Stimulated activated naive B cell treated with anti-CD40 and anti-IgM and Interleukin-4, amounts not matched to agents 10 μg/mL and 1 μg/mL and 100 μg/mL, for 72 hours (primary cell): ENCODE measurements at regions not wholly inside any gene's neighbourhood (a gene's known extent, or its start where the extent isn't known, plus 50 kb on each side); places are given as distances from the start of the nearest gene placed in this dataset.
"Not testable (repeated sequence)": the region's sequence is repeated elsewhere in the genome, so short reads cannot be mapped to it uniquely, and the experiment has no call there.

ENCODE experiments used
- ATAC-seq, 2 donors: fragments of 150-1000 bp; cut with Tn5 transposase; replicated peaks; 2 replicates each; pipeline ENCODE4 v1.10.0; 2021; ENCODE audit warnings: moderate library complexity in 1 of 2
- DNase-seq: peaks from one replicate; pipeline ENCODE4 v3.0.0; 2021
- H3K27ac Mint-ChIP-seq: one replicate; pipeline ENCODE4 v1.8.0; 2022; ENCODE audit warnings: mild to moderate bottlenecking, mixed read lengths
- H3K27me3 Mint-ChIP-seq, 2 donors: one replicate each; pipeline ENCODE4 v1.8.0; 2022; ENCODE audit warnings: mixed read lengths in 2 of 2
- H3K36me3 Mint-ChIP-seq, 2 donors: one replicate each; pipeline ENCODE4 v1.8.0; 2022; ENCODE audit warnings: mixed read lengths in 2 of 2, mild to moderate bottlenecking in 1 of 2
- H3K4me1 Mint-ChIP-seq, 2 donors: one replicate each; pipeline ENCODE4 v1.8.0; 2022; ENCODE audit warnings: mixed read lengths in 2 of 2, mild to moderate bottlenecking in 1 of 2
- H3K4me3 Mint-ChIP-seq, 2 donors: one replicate each; pipeline ENCODE4 v1.8.0; 2022; ENCODE audit warnings: mild to moderate bottlenecking in 2 of 2, mixed read lengths in 2 of 2, moderate library complexity in 1 of 2
- H3K9me3 Mint-ChIP-seq, 2 donors: one replicate each; pipeline ENCODE4 v1.8.0; 2022; ENCODE audit warnings: mixed read lengths in 2 of 2, mild to moderate bottlenecking in 1 of 2

DNA sequence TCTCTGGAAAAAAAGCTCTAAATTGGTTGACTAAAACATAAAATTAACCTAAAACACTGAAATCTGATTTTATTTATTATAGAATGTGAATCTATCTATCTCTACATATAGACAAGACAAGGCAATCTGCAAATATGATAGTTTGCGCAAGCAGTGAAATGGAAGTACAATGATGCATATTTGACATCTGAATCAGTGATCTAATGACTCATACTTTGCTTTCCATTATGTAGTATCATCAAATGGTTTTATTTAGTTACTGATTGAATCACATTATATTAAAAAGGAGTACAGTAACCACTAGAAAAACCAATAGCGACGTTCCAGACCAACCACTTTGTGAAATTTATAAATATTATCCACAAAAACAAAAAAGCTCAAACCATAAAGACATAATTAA lies 1969.3 kb downstream of the PCDH7 start:
- H3K36me3 Mint-ChIP-seq, result no peaks in the 10 kb centered on the region
- H3K9me3 Mint-ChIP-seq, result peaks cover 0 to 4% of the 10 kb centered on the region in 2 donors
- H3K27ac Mint-ChIP-seq, result no peak overlapping the region
- no peaks in the 10 kb centered on the region for H3K4me1 Mint-ChIP-seq
- H3K27me3 Mint-ChIP-seq, result no peaks in the 10 kb centered on the region
- no peak overlapping the region for H3K4me3 Mint-ChIP-seq
- DNase-seq (no peak), ATAC-seq (no peak)

DNA sequence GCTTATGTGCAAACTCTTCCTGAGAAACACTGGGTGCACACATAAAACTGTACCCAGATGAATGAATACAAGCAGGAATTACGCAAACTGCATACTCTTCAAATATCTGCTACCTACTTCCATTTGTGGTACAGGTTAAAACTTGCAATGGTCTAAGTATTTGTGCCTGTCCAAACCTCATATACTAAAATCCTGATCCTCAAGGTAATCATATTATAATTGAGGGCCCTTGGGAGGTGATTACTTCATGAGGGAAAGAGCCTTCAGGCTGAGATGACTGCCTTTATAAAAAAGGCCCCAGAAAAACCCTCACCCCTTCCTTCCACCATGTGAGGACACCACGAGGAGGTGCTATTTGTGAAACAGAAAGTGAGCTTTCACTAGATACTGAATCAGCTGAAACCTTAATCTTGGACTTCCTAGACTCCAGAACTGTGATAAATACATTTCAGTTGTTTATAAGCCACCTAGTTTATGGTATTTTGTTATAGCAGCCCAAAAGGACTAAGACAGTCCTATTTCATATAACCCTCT lies 1977.2 kb downstream of the PCDH7 start:
- H3K4me3 Mint-ChIP-seq, result no peak overlapping the region
- ATAC-seq (no peak), DNase-seq (no peak)
- H3K9me3 Mint-ChIP-seq, result peaks cover 4 to 7% of the 10 kb centered on the region in 2 donors
- no peaks in the 10 kb centered on the region for H3K27me3 Mint-ChIP-seq
- H3K4me1 Mint-ChIP-seq, result no peaks in the 10 kb centered on the region
- H3K36me3 Mint-ChIP-seq, result no peaks in the 10 kb centered on the region
- no peak overlapping the region for H3K27ac Mint-ChIP-seq

DNA sequence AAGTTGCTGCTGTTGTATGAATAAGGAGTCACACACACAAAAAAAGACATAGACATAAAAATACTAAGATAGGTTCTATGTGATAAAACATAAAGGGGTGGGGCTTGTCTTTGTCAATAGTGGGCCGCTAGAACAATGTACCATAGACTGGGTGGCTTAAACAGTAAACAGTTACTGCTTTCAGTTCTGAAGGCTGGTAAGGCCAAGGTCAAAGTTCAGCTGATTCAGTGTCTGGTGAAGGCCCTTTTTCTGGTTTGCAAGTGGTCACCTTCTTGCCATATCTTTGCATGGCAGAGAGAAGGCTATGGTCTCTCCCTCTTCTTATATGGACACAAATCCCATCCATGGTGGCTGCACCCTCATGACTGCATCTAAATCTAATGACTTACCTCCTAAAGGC lies 1980.7 kb downstream of the PCDH7 start:
- DNase-seq (no peak), ATAC-seq (no peak)
- Mint-ChIP-seq H3K27ac (no peak overlapping the region), H3K4me1 (no peaks in the 10 kb centered on the region), H3K4me3 (no peak overlapping the region), H3K27me3 (no peaks in the 10 kb centered on the region), H3K9me3 (peaks cover 0 to 2% of the 10 kb centered on the region in 2 donors), H3K36me3 (no peaks in the 10 kb centered on the region)

DNA sequence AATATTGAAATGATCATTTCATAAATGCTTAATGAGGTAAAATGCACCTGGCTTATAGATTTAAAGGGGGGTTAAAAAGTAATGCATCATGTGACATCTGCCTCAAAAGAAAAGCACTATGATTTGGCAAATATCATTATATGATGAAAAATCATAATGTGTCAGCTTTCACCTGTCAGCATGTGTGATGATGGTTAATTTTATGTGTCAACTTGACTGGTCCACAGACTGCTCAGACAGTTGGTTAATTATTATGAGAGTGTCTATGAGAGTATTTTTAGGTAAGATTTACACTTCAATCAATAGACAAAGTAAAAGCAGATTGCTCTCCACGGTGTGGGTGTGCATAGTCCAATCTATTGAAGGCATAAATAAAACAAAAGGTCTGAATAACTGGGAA lies 1986.7 kb downstream of the PCDH7 start:
- no peak overlapping the region for H3K27ac Mint-ChIP-seq
- no peaks in the 10 kb centered on the region for H3K27me3 Mint-ChIP-seq
- H3K9me3 Mint-ChIP-seq, result peaks cover 4 to 8% of the 10 kb centered on the region in 2 donors
- no peaks in the 10 kb centered on the region for H3K4me1 Mint-ChIP-seq
- DNase-seq (no peak), ATAC-seq (no peak)
- H3K4me3 Mint-ChIP-seq, result no peak overlapping the region
- no peaks in the 10 kb centered on the region for H3K36me3 Mint-ChIP-seq

DNA sequence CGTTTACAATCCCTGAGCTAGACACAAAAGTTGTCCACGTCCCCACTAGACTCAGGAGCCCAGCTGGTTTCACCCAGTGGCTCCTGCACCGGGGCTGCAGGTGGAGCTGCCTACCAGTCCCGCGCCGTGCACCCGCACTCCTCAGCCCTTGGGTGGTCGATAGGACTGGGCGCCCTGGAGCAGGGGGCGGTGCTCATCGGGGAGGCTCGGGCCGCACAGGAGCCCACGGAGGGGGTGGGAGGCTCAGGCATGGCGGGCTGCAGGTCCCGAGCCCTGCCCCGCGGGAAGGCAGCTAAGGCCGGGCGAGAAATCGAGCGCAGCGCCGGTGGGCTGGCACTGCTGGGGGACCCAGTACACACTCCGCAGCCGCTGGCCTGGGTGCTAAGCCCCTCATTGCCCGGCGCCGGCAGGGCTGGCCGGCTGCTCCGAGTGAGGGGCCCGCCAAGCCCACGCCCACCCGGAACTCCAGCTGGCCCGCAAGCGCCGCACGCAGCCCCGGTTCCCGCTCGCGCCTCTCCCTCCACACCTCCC lies 1996.0 kb downstream of the PCDH7 start:
- H3K27ac Mint-ChIP-seq, ATAC-seq, H3K9me3 Mint-ChIP-seq, H3K4me3 Mint-ChIP-seq, DNase-seq, H3K4me1 Mint-ChIP-seq, H3K27me3 Mint-ChIP-seq, H3K36me3 Mint-ChIP-seq: not testable (repeated sequence)

DNA sequence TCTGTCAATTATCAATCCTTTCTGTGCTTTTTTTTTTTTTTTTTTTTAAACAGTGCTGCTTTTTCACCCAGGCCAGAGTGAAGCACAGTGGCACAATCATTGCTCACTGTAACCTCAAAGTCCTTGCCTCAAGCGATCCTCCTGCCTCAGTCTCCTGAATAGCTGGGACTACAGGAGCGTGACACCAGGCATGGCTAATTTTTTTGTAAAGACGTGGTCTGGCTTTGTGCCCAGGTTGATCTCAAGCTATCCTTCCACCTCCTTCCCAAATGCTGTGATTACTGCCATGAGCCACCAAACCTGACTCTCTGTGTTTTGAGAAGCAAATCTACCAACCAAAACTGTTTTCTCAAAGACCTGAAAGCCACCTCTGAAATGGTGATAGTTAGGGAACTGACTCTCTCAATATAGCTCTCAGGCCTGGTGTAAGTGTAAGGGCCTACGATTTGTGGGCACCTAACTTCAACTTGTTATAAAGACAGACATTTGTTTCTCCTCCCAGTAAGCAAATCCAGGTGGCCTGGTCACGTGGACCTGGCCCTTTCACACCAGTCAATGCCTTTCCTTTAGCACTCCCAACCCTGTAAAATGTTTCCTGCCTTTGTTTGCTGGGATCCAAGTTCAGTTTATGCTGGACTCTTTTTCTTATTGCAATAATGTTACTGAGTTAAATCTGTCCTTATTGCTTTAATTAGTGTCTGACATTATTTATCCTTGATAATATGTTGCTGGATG lies 2015.9 kb downstream of the PCDH7 start:
- DNase-seq, result no peak
- no peak for ATAC-seq
- no peak overlapping the region for H3K4me3 Mint-ChIP-seq

DNA sequence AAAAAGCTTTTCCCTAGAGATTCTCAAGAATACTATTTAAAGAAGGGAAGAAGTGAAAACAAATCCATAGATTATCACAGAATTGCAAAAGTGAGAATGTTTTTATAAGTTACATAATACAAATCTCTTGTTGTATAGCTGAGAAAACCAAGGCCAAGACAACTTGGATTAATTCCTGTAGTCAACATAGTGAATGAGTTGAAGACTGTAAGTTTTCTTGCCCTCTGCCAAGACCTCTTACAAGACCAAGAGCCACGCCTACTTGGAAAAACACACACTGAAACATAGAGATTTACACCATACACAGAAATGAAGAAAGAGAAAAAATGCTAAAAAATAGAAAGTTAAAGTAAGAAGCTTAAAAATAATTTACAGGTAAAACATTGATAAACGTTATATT lies 2024.0 kb downstream of the PCDH7 start:
- Mint-ChIP-seq H3K36me3 (no peaks in the 10 kb centered on the region), H3K27me3 (no peaks in the 10 kb centered on the region), H3K4me1 (no peaks in the 10 kb centered on the region), H3K4me3 (no peak overlapping the region), H3K9me3 (no peaks in the 10 kb centered on the region), H3K27ac (no peak overlapping the region)
- no peak for DNase-seq
- ATAC-seq, result no peak

More for the DNA sequence above, 2015.9 kb downstream of the PCDH7 start:
- no peaks in the 10 kb centered on the region for H3K36me3 Mint-ChIP-seq
- peaks cover 2 to 3% of the 10 kb centered on the region in 2 donors for H3K9me3 Mint-ChIP-seq
- no peak overlapping the region for H3K27ac Mint-ChIP-seq
- no peaks in the 10 kb centered on the region for H3K4me1 Mint-ChIP-seq
- H3K27me3 Mint-ChIP-seq, result no peaks in the 10 kb centered on the region

DNA sequence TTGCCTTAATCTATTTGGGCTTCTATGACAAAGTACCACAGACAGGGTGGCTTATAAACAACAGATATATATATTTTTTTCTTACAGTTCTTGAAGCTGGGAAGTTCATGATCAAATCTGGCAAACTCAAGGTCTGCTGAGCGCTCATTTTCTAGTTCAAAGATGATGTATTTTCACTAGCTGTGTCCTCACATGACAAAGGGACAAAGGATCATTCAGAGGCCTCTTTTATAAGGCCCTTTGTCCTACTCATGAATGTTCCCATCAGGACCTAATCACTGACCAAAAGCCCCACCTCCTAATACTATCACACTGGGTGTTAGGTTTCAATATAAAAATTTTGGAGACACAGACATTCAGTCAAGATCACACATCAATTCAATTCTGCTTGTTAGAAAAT lies 2025.2 kb downstream of the PCDH7 start:
- H3K9me3 Mint-ChIP-seq, result no peaks in the 10 kb centered on the region
- ATAC-seq, result no peak
- H3K4me3 Mint-ChIP-seq, result no peak overlapping the region
- no peak for DNase-seq
- no peaks in the 10 kb centered on the region for H3K36me3 Mint-ChIP-seq
- no peaks in the 10 kb centered on the region for H3K27me3 Mint-ChIP-seq
- no peak overlapping the region for H3K27ac Mint-ChIP-seq
- no peaks in the 10 kb centered on the region for H3K4me1 Mint-ChIP-seq

DNA sequence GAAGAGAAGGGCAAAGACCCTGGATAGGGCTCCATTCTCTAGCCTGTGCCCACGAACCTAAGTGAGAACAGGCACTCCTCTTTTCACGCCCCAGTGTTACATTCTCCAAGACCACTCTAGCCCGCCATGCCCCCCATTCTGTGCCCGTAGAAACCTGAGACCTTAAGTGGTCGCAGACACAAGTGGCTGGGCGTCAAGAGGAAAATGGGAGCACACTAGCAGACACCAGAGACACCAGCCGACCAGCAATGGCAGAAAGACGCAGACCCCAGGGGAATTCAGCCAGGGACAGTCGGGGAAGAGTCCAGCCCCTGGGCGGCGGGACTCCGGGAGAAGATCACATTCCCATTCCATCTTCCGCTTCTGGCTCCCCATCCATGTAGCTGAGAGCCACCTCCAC lies 2027.9 kb downstream of the PCDH7 start:
- ATAC-seq, result no peak
- Mint-ChIP-seq H3K27me3 (no peaks in the 10 kb centered on the region), H3K4me1 (no peaks in the 10 kb centered on the region), H3K27ac (no peak overlapping the region), H3K36me3 (no peaks in the 10 kb centered on the region), H3K9me3 (no peaks in the 10 kb centered on the region), H3K4me3 (no peak overlapping the region)
- DNase-seq, result no peak

DNA sequence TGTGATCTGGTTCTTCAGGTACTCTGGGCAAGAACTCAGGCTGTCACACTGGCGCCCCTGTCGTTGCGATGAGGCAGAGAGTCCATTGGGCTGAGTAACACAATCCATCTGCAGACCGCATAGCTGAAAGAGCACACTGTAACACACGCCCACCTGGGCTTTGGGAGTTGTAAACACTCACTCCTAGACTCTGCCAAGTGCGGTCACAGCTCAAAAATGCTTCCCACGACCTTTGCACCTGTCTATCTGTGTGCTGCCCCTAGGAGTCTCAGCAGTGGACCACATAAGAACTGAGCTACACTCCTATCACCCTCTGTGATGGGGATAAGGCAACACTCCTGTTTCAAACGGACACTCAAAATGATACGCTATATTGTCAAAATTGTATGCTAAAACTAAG lies 2028.3 kb downstream of the PCDH7 start:
- no peaks in the 10 kb centered on the region for H3K36me3 Mint-ChIP-seq
- H3K27me3 Mint-ChIP-seq, result no peaks in the 10 kb centered on the region
- no peak for DNase-seq
- H3K4me3 Mint-ChIP-seq, result no peak overlapping the region
- no peaks in the 10 kb centered on the region for H3K9me3 Mint-ChIP-seq
- H3K4me1 Mint-ChIP-seq, result no peaks in the 10 kb centered on the region
- no peak for ATAC-seq
- no peak overlapping the region for H3K27ac Mint-ChIP-seq

DNA sequence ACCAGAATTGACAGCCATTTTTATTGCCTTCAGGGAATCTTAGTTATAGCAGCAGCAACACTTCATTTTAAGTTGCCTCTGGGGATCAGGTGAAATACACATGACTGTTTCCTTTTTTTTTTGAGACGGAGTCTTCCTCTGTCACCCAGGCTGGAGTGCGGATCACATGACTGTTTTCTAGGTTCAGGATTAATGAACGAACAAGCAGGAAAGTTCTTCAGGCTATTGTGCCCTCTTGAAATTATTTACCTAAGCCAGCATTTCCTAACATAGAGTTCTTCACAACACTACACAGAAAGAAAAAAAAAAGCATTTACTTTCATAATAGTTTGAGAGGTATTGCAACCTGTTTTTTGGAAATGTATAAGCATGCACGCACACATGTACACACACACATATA lies 2032.8 kb downstream of the PCDH7 start:
- Mint-ChIP-seq H3K4me1 (no peaks in the 10 kb centered on the region), H3K9me3 (peaks cover 0 to 4% of the 10 kb centered on the region in 2 donors), H3K27ac (no peak overlapping the region), H3K36me3 (no peaks in the 10 kb centered on the region), H3K27me3 (no peaks in the 10 kb centered on the region), H3K4me3 (no peak overlapping the region)
- no peak for ATAC-seq
- no peak for DNase-seq

DNA sequence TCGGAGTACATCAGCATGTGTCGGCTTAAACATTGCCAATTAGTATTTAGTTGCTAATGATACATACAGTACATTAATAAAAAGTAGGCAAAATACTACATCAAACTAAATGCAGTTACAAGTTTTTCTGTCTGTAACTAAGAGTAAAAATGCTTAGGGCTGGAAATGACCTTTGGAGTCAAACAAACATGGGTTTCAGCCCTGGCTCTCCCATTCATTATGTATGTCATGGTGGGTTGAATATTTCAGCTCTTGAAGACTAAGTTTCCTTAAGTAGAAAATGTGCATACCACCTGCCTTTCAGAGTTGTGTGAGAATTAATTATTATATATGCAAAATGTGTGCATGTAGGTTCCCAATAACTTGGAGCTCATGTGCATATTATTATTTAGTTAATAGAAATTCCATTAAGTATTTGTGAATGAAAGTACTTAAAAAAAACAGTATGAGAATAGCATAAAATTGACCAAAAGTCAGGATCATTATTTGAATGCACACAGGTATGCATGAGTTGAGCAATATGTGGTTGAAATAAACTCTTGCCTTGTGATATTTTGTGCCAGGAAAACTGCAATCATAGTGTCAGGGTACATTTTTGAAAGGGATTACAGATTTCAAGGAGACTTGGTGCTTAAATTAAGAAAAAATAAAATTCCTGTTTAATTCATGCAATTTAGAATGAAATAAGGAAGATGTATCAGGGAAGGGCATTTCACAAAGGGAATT lies 2048.7 kb downstream of the PCDH7 start:
- DNase-seq (no peak), ATAC-seq (no peak)
- Mint-ChIP-seq H3K27me3 (no peaks in the 10 kb centered on the region), H3K4me1 (no peaks in the 10 kb centered on the region), H3K27ac (no peak overlapping the region), H3K9me3 (peaks cover 0 to 4% of the 10 kb centered on the region in 2 donors), H3K4me3 (no peak overlapping the region), H3K36me3 (no peaks in the 10 kb centered on the region)

DNA sequence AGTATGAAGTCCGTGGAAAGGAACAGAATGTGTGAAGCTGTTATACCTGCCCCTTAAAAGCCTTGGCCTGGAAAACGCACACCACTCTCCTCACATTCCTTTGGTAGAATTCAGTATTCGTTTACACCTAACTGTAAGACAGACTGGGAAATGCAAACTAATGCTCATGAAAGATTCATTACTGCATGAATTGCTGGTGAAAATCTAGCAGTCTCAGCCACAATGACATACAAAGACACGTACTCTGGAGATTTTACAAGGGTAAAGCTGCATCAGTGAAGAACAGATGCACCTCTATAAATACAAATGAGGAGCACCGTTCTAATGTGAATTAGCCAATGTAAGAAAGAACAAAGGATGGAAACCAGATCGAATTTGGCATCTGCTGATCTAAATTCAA lies 2051.3 kb downstream of the PCDH7 start:
- no peaks in the 10 kb centered on the region for H3K4me1 Mint-ChIP-seq
- H3K9me3 Mint-ChIP-seq, result peaks cover 0 to 4% of the 10 kb centered on the region in 2 donors
- no peak for DNase-seq
- no peak for ATAC-seq
- H3K36me3 Mint-ChIP-seq, result no peaks in the 10 kb centered on the region
- no peaks in the 10 kb centered on the region for H3K27me3 Mint-ChIP-seq
- H3K27ac Mint-ChIP-seq, result no peak overlapping the region
- no peak overlapping the region for H3K4me3 Mint-ChIP-seq

DNA sequence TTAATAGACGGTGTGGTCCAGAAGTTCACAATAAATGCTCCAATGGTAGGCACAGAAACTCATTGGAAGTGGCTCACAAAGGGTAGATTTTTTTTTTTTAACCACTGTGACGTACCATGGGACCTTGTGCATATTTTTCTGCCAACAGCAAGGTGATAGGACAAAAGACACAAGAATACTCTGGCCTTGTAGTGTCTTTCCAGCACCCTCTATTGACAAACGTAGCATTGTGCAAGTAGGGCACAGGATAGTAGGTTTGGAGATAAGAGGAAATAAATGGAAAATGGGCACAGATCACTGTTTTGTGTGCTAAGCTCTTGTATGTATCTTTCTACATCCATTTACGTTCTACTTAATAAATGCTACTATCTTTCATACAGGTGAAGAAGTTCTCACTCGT lies 2054.9 kb downstream of the PCDH7 start:
- no peak for DNase-seq
- H3K4me1 Mint-ChIP-seq, result no peaks in the 10 kb centered on the region
- H3K27ac Mint-ChIP-seq, result no peak overlapping the region
- peaks cover 0 to 7% of the 10 kb centered on the region in 2 donors for H3K9me3 Mint-ChIP-seq
- no peaks in the 10 kb centered on the region for H3K36me3 Mint-ChIP-seq
- H3K27me3 Mint-ChIP-seq, result no peaks in the 10 kb centered on the region
- ATAC-seq, result peak; percentile 39 to 48
- no peak overlapping the region for H3K4me3 Mint-ChIP-seq
